ENCODE measurements at regions not wholly inside any gene's neighbourhood (a gene's known extent, or its start where the extent isn't known, plus 50 kb on each side); places are given as distances from the start of the nearest gene placed in this dataset.

DNA sequence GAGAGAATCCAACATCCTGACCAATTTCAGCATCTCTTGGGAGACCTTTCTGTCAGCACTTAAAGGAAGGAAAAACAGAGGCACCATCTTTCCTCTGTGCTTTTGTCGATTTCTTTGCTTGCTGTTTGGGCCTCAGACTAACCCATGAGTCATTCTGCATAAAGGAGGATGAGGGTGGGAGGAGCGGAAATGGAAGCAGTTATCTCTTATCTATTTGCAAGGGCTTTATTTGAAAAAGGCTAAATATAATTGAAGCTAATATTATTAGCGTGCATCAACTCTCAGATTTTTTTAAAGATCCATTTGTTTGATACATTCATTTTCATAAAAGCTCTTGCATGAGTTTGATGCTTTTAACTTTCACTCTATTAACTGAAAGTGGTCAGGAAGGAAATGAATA lies 72.9 kb downstream of the ZNF622 start:
- no peaks in the 10 kb centered on the region for H3K4me1 Mint-ChIP-seq
- DNase-seq, result no peak
- H3K27me3 ChIP-seq (ENCODE audit: control insufficient read depth in 2 of 2, insufficient read depth in 2 of 2, low read length in 2 of 2), result no peaks in the 10 kb centered on the region
- no peak overlapping the region for H3K4me2 ChIP-seq (replicated peaks; ENCODE audit: extremely low read depth, low read length, poor library complexity, severe bottlenecking)
- H2AFZ ChIP-seq (ENCODE audit: insufficient read depth, low read depth, low read length, poor library complexity, severe bottlenecking), result no peak overlapping the region
- H3K4me3 Mint-ChIP-seq, result no peak overlapping the region
- TF ChIP-seq, protein P1, sequence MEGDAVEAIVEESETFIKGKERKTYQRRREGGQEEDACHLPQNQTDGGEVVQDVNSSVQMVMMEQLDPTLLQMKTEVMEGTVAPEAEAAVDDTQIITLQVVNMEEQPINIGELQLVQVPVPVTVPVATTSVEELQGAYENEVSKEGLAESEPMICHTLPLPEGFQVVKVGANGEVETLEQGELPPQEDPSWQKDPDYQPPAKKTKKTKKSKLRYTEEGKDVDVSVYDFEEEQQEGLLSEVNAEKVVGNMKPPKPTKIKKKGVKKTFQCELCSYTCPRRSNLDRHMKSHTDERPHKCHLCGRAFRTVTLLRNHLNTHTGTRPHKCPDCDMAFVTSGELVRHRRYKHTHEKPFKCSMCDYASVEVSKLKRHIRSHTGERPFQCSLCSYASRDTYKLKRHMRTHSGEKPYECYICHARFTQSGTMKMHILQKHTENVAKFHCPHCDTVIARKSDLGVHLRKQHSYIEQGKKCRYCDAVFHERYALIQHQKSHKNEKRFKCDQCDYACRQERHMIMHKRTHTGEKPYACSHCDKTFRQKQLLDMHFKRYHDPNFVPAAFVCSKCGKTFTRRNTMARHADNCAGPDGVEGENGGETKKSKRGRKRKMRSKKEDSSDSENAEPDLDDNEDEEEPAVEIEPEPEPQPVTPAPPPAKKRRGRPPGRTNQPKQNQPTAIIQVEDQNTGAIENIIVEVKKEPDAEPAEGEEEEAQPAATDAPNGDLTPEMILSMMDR (IDR thresholded peaks at IDR 0.05), result no peak
- H3K9ac ChIP-seq (ENCODE audit: insufficient read depth, low read length, poor library complexity, severe bottlenecking), result no peak overlapping the region
- intact Hi-C loops (cut with micrococcal nuclease), result no loop called here
- H4K20me1 ChIP-seq (ENCODE audit: insufficient read depth, low read length), result no peaks in the 10 kb centered on the region
- peaks cover 0 to 8% (median under 1%) of the 10 kb centered on the region in 7 donors for H3K9me3 Mint-ChIP-seq
- no peaks in the 10 kb centered on the region for H3K36me3 Mint-ChIP-seq
- H3K27ac Mint-ChIP-seq, result no peak overlapping the region
- peaks cover 0 to 2% of the 10 kb centered on the region in 2 donors for H3K9me3 ChIP-seq (replicated peaks in 1 of 2; ENCODE audit: control insufficient read depth in 1 of 2, insufficient read depth in 1 of 2, low read length in 2 of 2)
- WGBS (ENCODE audit: insufficient coverage), result no CpG with 5 or more reads among the region's 3 CpGs
- H3K4me3 ChIP-seq (replicated peaks in 1 of 3; ENCODE audit: low read depth in 2 of 3, low read length in 3 of 3), result no peak overlapping the region
- H3K27ac ChIP-seq (ENCODE audit: low read depth in 1 of 2, low read length in 2 of 2), result no peak overlapping the region
- no peaks in the 10 kb centered on the region for H3K79me2 ChIP-seq (ENCODE audit: insufficient read depth, low read length)
- H3K36me3 ChIP-seq (replicated peaks in 1 of 2; ENCODE audit: control insufficient read depth in 1 of 2, insufficient read depth in 2 of 2, low read length in 2 of 2), result no peaks in the 10 kb centered on the region
- H3K27me3 Mint-ChIP-seq (ENCODE audit: low read depth in 3 of 3), result no peaks in the 10 kb centered on the region
- no peaks in the 10 kb centered on the region for H3K4me1 ChIP-seq (ENCODE audit: control insufficient read depth in 1 of 2, insufficient read depth in 2 of 2, low read length in 2 of 2)

DNA sequence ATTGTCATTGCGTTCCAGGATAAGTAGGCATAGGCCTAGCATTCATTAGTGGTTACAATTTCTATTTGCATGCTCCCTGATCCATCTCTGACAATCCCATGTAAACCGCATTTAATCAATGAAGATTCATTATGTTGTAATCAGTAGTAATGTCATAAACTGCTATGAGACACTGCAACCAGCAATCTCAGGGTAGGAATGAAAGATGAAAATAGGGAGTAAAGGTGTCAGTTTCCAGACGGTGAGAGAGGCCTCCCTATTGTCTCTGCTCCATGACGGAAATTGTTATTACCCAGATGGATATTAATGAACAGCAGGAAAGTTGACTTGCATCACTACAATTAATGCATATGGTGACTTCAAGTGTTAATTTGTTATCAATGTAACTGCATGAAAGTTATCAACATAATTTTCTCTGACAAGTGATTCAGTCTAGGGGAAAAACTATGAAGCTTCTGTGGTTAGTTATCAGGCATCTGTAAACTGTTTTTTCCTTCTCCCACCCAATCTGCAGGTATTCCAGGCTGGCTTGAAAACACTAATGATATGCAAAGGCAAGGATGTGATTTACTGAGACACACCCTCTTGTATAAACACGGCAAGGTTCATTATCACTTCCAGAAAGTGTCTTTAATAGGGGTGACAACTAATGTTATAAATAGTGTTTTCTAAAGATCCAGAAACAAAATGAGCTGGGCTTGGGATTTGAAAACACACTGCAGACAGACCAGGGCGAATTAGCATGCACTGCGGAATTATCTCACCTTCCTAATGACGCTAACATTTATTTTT lies 73.5 kb downstream of the ZNF622 start:
- Histone ChIP-seq H3K4me3 (replicated peaks in 1 of 3; ENCODE audit: low read depth in 2 of 3, low read length in 3 of 3) (no peak overlapping the region), H3K4me2 (replicated peaks; ENCODE audit: extremely low read depth, low read length, poor library complexity, severe bottlenecking) (no peak overlapping the region), H3K9me3 (replicated peaks in 1 of 2; ENCODE audit: control insufficient read depth in 1 of 2, insufficient read depth in 1 of 2, low read length in 2 of 2) (peaks cover 0 to 2% of the 10 kb centered on the region in 2 donors), H3K79me2 (ENCODE audit: insufficient read depth, low read length) (no peaks in the 10 kb centered on the region), H3K9ac (ENCODE audit: insufficient read depth, low read length, poor library complexity, severe bottlenecking) (no peak overlapping the region), H3K36me3 (replicated peaks in 1 of 2; ENCODE audit: control insufficient read depth in 1 of 2, insufficient read depth in 2 of 2, low read length in 2 of 2) (no peaks in the 10 kb centered on the region), H4K20me1 (ENCODE audit: insufficient read depth, low read length) (no peaks in the 10 kb centered on the region), H3K4me1 (ENCODE audit: control insufficient read depth in 1 of 2, insufficient read depth in 2 of 2, low read length in 2 of 2) (no peaks in the 10 kb centered on the region), H3K27me3 (ENCODE audit: control insufficient read depth in 2 of 2, insufficient read depth in 2 of 2, low read length in 2 of 2) (no peaks in the 10 kb centered on the region), H2AFZ (ENCODE audit: insufficient read depth, low read depth, low read length, poor library complexity, severe bottlenecking) (no peak overlapping the region), H3K27ac (ENCODE audit: low read depth in 1 of 2, low read length in 2 of 2) (no peak overlapping the region)
- Mint-ChIP-seq H3K4me3 (no peak overlapping the region), H3K27me3 (ENCODE audit: low read depth in 3 of 3) (no peaks in the 10 kb centered on the region), H3K9me3 (peaks cover 0 to 8% (median 0%) of the 10 kb centered on the region in 7 donors), H3K27ac (no peak overlapping the region), H3K36me3 (no peaks in the 10 kb centered on the region), H3K4me1 (no peaks in the 10 kb centered on the region)
- no CpG with 5 or more reads among the region's 8 CpGs for WGBS (ENCODE audit: insufficient coverage)
- intact Hi-C loops (cut with micrococcal nuclease), result no loop called here
- no peak for DNase-seq
- TF ChIP-seq, protein P1 (IDR thresholded peaks at IDR 0.05), result no peak

Measured in CD14-positive monocyte (primary cell).